Tibial nerve (tissue), 3 donors: ENCODE measurements at regions not wholly inside any gene's neighbourhood (a gene's known extent, or its start where the extent isn't known, plus 50 kb on each side); places are given as distances from the start of the nearest gene placed in this dataset.

Source experiments
- POLR2A ChIP-seq, 2 donors: fragments of 450-650 bp; IDR thresholded peaks; one replicate each; pipeline ENCODE4 v1.6.1; 2017; ENCODE audit warnings: antibody characterized with exemption in 2 of 2, mild to moderate bottlenecking in 2 of 2, moderate library complexity in 2 of 2
- TF ChIP-seq, protein P1 (sequence below), 5 experiments: fragments of 200-600 bp in 3 of 5; fragments of 450-650 bp in 2 of 5; sonication (generic) in 3 of 5; IDR thresholded peaks; one replicate each; pipeline ENCODE4 v1.5.1; 2016 to 2019; ENCODE audit warnings: antibody characterized with exemption in 5 of 5, mild to moderate bottlenecking in 3 of 5, moderate library complexity in 2 of 5

DNA sequence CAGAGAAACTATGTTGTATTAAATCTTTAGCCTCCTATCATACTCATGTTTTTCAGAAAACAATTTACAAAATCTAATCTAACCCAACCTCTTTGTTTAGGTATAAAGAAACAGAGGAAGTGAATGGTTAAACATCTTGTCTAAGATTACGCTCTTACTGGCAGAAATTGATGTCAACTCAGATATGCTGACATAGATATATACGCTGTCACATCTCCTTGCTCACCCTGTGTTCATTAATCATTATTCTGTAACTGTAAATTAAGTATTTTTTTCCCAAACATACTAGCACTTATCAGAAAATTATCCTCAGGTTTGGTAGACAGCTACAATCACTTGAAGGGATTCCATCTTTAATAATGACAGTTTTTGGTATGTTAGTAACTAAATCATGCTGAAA lies 1127.6 kb upstream of the SEL1L start:
- TF ChIP-seq, protein P1, sequence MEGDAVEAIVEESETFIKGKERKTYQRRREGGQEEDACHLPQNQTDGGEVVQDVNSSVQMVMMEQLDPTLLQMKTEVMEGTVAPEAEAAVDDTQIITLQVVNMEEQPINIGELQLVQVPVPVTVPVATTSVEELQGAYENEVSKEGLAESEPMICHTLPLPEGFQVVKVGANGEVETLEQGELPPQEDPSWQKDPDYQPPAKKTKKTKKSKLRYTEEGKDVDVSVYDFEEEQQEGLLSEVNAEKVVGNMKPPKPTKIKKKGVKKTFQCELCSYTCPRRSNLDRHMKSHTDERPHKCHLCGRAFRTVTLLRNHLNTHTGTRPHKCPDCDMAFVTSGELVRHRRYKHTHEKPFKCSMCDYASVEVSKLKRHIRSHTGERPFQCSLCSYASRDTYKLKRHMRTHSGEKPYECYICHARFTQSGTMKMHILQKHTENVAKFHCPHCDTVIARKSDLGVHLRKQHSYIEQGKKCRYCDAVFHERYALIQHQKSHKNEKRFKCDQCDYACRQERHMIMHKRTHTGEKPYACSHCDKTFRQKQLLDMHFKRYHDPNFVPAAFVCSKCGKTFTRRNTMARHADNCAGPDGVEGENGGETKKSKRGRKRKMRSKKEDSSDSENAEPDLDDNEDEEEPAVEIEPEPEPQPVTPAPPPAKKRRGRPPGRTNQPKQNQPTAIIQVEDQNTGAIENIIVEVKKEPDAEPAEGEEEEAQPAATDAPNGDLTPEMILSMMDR (IDR thresholded peaks at IDR 0.05): no peak
- no peak for TF ChIP-seq POLR2A (IDR thresholded peaks at IDR 0.05)
